ENCODE measurements at regions not wholly inside any gene's neighbourhood (a gene's known extent, or its start where the extent isn't known, plus 50 kb on each side); places are given as distances from the start of the nearest gene placed in this dataset.

GRCh38 chr2:222372993-222373392, 51.4 kb upstream of the SGPP2 start:
- Mint-ChIP-seq H3K4me3 (no peak overlapping the region), H3K27me3 (ENCODE audit: insufficient read depth) (no peaks in the 10 kb centered on the region), H3K9me3 (peaks cover 25% of the 10 kb centered on the region), H3K4me1 (ENCODE audit: low read depth) (no peaks in the 10 kb centered on the region), H3K36me3 (ENCODE audit: low read depth) (no peaks in the 10 kb centered on the region), H3K27ac (no peak overlapping the region)
- no peak for TF ChIP-seq CTCF (IDR thresholded peaks at IDR 0.05)
- DNase-seq: no peak

Measured in HFFc6 (cell line).